HEK293T (cell line): ENCODE measurements at regions not wholly inside any gene's neighbourhood (a gene's known extent, or its start where the extent isn't known, plus 50 kb on each side); places are given as distances from the start of the nearest gene placed in this dataset.

ENCODE experiments used
- ARNT ChIP-seq: fragments of 450-650 bp; IDR thresholded peaks from 2 replicates; pipeline ENCODE4 v1.6.1; 2017; ENCODE audit warnings: mild to moderate bottlenecking
- BHLHE40 ChIP-seq: fragments of 450-650 bp; IDR thresholded peaks from 2 replicates; pipeline ENCODE4 v1.6.1; 2016; ENCODE audit warnings: mild to moderate bottlenecking, moderate library complexity, borderline replicate concordance
- ELF4 ChIP-seq: fragments of 450-650 bp; IDR thresholded peaks from 2 replicates; pipeline ENCODE4 v1.6.1; 2017; ENCODE audit warnings: antibody characterized with exemption
- FOXA1 ChIP-seq: fragments of 450-650 bp; IDR thresholded peaks from 2 replicates; pipeline ENCODE4 v1.6.1; 2016; ENCODE audit warnings: mild to moderate bottlenecking
- FOXK2 ChIP-seq: fragments of 450-650 bp; IDR thresholded peaks from 2 replicates; pipeline ENCODE4 v1.6.1; 2016; ENCODE audit warnings: mild to moderate bottlenecking
- FOXM1 ChIP-seq: fragments of 450-650 bp; IDR thresholded peaks from 2 replicates; pipeline ENCODE4 v1.6.1; 2017; ENCODE audit warnings: mild to moderate bottlenecking, borderline replicate concordance
- HDGF ChIP-seq: fragments of 450-650 bp; IDR thresholded peaks from 2 replicates; pipeline ENCODE4 v1.6.1; 2017; ENCODE audit warnings: antibody characterized with exemption, borderline replicate concordance
- LEF1 ChIP-seq: fragments of 450-650 bp; IDR thresholded peaks from 2 replicates; pipeline ENCODE4 v1.6.1; 2017; ENCODE audit warnings: mild to moderate bottlenecking, borderline replicate concordance
- NFRKB ChIP-seq: fragments of 450-650 bp; IDR thresholded peaks from 2 replicates; pipeline ENCODE4 v1.6.1; 2016; ENCODE audit warnings: mild to moderate bottlenecking, moderate library complexity
- SP1 ChIP-seq: fragments of 450-650 bp; IDR thresholded peaks from 2 replicates; pipeline ENCODE4 v1.6.1; 2017
- SUZ12 ChIP-seq: fragments of 450-650 bp; IDR thresholded peaks from 2 replicates; pipeline ENCODE4 v1.6.1; 2016; ENCODE audit warnings: mild to moderate bottlenecking
- TARDBP ChIP-seq: fragments of 450-650 bp; IDR thresholded peaks from 2 replicates; pipeline ENCODE4 v1.6.1; 2016
- ZNF384 ChIP-seq: fragments of 450-650 bp; IDR thresholded peaks from 2 replicates; pipeline ENCODE4 v1.6.1; 2016

DNA sequence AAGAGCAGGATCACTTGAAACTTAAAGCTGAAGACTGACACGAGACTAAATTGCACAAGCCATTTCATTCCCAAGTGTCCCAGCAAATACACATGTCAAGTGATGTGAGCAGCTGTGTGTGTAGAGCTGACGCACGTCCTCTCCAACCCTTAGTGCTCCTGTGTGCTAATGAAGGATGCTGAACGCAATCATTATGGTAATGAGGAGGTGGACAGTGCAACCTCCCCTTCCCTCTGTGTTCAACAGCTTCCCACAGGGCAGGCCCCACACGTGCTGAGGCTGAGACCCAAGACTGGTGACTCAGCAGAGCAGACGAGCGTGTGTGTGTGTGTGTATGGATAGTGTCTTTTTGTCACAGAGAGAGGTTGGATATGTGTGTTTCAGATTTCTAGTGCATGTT is 702.1 kb downstream of the SEMA5A start:
- TF ChIP-seq ELF4: no peak
- no peak for TF ChIP-seq FOXK2
- TF ChIP-seq HDGF: no peak
- TF ChIP-seq ARNT: no peak
- no peak for TF ChIP-seq SUZ12
- no peak for TF ChIP-seq TARDBP
- TF ChIP-seq SP1: no peak
- no peak for TF ChIP-seq FOXA1
- no peak for TF ChIP-seq LEF1
- TF ChIP-seq ZNF384: no peak
- no peak for TF ChIP-seq BHLHE40
- no peak for TF ChIP-seq FOXM1
- TF ChIP-seq NFRKB: no peak
